ENCODE measurements at regions not wholly inside any gene's neighbourhood (a gene's known extent, or its start where the extent isn't known, plus 50 kb on each side); places are given as distances from the start of the nearest gene placed in this dataset.

DNA sequence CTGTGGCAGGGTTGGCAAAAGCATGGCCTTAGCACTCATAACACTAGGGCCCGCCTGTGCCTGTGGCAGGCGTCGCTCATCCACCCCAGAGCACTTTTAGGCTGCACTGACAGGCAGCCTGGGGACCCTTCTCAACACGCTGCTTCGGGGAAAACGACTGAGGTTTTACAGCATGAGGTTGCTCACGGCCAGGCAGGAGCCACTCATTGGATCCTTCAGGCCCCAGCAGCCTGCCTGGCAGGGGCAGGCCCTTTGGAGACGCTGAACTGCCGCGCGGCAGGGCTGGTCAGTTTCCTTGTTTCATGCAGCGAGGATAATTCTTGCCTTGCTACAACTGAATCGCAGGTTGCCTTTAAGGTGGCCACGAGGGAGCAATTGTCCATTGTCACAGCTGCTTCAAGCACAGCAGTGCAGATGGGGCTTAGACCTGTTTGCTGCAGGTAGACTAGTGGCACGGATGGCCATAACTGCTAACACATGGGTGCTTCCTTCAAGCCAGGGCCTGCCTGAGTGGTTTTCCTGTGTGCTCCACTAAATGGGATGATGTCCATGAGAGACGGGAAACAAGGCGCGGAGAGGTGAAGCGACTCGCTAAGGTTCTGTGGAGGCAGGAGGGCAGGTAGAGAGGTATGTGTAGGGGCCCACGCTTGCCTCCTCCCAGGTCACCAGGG lies 49.9 kb upstream of the HS6ST1 start:
- DNase-seq, result no peak

DNA sequence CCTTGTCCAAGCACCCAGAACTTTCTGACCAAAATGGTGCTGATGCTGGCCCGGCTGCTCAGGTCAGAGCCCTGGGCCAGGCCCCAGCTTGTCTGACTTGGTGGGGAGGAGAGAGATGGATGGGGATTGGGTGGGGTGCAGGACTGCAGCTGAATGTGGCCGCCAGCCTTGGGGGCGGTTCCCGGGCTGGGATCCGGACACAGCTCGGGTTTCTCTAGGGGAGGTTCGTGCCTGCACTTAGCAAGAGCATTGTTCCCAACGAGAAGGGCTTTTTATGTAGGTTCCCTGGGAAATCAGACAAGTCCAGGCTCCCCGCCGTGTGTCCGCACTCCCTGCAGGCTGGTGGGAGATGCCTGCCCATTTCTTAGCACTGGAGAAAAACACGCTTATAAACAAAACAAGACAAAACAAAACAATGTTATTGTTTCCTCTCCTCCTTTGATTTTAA lies 50.5 kb upstream of the HS6ST1 start:
- DNase-seq, result no peak

DNA sequence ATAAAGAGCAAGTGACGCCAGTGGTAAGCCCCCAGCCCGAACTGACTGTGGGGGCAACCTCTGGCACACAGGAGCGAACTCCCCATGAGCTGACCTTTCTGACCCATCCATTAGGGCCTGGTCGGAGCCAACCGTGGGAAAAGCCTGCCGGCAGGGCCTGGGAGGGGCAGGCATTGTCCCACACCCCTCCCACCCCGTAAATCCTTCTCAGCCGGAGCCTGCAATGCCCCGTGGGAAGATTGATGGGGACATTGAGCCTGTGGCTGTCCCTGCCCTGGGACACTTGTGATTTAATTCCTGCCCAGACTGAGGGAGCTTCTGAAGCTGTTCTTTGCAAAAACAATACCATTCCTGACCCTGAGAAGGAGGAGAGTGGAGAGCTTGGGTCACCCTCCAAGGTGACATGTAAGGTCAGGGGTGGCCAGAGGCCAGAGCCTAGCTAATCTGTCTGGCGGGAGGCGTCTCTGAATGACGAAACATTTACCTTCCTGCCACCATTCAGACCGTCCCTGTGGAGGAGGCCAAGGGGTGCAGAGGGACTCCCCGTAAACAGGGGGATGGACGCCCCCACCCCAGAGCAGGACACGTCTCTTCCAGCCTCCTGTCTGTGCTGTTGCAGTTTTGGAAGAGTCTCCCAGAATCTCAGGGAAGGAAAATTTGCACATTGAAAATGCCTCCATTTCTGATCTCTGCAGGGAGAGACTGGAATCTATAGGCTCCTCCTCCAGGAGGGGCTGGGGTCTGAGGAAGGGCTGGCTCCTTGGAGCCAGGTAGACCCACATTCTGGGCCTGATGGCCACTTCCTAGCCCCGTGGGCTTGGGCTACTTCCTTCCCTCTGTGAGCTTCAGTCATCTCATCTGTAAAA lies 51.2 kb upstream of the HS6ST1 start:
- DNase-seq, result no peak

DNA sequence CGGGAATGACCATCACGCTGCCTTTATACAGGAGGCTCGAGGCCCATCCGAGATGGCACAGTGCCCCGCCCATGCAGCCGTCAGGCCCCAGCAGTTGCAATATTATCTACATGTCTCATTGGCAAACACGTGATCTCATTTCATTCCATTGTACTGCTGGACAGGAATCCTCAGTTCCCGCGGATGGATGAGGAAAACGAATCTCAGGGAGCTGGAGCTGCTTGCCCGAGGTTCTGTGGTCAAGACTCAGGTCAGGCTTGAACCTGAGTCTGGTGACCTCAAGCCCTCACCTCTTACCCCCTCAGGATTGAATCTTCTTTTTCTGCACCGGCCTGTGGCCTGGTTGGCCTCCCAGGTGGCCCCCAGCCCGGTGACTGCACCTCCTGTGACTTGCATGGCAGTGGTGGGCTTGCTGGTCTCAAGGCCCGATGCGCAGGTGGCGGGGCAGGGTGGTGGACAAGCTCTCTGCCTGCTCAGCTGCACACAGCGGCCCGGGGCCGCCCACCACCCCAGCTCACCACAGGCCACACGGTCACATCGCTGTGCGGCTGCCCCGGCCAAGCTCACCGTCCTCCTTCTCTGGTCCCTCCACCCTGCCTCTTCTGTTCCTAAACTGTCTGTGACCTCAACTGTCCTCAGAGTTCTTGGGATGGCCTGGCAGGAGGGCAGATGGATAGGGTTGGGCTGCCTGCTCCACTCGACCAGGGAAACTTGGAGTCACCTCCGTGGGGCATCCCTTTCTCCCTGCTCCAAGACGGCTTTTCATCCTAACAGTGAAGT lies 52.0 kb upstream of the HS6ST1 start:
- DNase-seq, result no peak

DNA sequence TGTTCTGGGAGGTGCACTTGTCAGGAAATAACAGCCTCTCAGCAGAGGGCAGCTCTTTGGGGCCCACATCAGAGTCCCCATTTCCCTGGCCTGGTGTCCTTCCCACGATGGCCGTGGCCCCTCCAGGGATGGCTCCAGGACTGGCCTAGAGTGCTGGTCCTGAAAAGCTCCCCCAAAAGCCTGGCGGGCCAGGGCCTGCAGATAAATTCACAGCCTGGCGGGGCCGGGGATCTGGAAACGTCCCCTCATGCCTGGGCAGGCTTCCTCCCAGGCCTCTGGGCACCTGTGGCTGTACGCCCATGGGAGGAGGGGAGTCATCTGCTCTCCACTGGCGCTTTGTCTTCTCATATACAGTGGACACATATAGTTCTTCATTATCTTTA lies 52.6 kb upstream of the HS6ST1 start:
- no peak for DNase-seq

DNA sequence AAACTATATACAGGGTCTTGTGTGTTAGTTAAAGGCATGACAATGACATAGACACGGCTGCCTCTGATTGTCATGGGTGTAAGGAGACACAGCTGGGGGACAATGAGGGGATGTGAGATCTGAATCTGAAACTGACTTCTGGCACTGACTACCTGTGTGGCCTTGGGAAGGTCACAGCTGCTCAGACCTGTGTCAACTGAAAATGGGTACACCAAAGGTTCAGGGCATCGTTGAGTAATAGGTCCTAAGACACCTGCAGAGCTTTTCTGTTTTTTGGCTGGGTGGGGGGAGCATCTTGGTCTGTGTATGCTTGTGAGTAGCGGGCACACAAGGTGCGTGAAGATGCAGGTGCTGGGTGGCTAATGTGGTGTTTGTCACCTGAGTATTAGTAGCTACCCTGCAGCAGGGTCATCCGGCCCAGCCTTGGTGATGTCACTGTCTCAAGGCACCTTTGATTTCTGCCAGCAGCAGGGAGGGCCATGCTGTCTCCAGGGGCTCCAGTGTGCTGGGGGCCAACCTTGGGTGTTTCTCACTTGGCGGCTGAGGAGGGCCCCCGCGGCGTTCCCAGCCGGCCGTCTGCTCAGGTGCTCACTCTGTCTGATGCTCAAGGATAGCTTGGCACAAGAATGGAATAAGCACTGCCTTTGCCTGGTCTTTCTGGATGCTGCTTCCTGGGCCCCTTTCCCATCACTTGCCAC lies 53.1 kb upstream of the HS6ST1 start:
- DNase-seq, result no peak

DNA sequence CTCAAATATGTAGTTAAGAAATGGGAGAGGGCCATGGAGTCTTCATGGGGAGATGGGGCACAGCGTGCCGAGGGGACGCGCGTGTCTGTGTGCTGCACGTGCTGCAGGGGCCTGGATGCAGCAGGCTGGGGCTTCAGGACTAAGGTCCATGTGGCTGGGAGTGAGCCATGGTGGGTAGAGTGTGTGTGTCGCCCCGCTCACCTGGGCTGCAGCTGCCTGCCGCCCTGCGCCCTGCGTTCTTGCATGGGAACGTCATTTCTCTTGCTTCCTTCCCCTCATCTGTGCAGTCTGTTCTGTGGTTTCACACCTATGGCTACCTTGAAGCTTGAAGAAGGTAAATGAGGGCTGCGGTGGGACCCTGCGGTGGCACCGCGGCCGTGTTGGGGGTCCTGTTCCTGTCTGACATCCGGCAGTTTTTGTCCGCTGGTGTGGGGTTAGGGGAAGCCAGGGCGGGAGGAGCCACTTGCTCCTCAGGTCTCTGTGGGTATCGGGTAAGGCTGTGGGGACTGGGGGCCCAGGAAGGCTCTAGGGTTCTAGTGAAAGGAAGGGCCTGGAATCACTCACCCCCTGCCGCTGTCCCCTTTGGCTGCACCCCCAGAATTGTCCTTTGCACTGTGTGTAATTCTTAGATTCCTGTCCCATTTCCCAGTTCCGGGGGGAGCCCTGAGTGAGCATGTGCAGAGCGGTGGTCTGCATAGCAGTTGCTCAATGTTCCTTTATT lies 54.1 kb upstream of the HS6ST1 start:
- no peak for DNase-seq

DNA sequence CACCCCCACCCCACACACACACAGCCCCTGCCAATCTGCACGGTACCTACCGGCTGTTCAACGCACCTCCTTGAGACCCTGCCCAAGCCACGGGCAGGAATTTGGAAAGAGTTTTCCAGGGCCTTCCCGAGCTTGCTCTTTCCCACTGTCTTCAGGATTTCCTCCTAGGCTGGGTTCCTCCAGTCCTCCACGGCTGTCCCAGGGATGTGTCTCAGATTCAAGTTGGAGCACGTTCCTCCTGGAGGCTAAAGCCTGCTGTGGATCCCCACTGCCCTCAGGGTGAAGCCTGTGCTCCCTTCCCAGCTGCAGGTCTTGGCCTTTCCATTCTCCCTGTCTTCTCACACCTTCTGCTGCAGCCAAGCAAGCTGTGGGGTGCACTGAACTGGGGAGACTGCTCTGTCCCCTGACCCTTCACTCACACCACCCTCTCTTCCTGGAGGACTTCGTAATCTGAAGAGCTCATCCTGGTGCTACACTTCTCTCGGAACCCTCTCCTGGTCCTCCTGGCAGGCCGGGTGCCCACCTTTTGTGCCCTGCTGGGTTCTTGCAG lies 54.9 kb upstream of the HS6ST1 start:
- DNase-seq, result no peak

DNA sequence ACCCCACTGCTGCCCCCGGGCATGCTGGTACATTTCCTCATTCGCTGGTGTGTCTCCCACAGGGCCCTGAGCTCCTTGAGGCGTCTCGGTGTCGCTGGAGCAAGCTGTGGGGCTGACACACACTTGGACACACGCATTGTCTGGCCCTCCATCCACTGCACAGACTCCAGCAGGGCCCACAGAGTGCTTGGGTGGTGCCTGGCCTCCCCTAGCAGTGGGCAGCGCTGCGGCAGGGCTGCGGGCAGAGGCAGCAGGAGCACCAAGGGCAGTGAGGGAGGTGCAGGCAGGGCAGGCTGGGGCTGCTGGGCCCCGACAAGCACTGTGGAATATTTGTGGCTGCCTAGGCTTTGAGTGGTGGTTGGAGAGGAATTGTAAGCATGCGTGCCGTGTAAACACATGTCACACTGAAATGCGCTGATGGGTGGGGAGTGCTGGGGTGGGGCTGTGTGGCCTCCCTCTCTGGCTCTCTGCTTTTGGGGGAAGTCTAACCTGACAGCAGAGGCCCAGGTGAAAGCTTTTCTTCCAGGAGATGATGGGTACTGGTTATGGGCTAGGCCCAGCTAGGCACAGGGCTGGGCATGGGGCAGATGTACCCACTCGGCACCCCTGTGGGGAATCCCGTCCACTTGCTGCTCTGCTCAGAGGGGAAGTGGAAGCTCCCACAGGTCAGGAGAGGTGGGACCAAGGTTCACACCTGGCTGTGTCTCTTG lies 55.5 kb upstream of the HS6ST1 start:
- no peak for DNase-seq

DNA sequence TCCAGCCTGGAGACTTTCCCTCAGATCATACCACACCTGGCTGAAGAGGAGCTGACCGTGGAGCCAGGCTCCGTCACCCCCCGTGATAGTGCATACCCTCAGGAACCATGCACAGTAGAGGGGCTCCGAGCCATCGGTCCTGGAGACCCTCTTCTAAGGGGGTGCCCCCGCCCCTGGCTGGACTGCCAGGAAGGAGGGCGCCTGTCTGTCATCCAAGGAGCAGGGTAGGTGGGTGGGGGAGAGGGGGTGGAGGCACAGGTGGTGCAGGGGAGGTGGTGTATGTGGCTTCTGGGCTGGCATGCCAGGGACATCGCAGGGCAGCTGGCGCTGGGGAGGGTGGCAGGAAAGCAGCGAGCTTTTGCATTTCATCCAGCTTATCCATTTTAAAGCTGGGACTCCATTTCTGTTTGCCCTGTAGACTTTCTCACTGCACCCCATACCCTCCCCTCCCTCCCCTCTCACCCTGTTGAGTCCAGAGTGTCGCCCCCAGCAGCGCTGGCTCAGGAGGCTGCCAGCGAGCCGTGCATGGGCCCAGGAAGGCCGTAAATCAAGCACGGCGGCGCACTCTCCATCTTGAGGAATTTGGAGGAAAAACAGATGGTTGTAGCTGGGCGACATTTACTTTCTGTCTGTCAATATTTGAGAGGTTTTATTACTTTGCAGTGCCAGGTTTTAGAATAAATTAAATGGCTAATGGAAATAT lies 56.2 kb upstream of the HS6ST1 start:
- DNase-seq, result no peak

DNA sequence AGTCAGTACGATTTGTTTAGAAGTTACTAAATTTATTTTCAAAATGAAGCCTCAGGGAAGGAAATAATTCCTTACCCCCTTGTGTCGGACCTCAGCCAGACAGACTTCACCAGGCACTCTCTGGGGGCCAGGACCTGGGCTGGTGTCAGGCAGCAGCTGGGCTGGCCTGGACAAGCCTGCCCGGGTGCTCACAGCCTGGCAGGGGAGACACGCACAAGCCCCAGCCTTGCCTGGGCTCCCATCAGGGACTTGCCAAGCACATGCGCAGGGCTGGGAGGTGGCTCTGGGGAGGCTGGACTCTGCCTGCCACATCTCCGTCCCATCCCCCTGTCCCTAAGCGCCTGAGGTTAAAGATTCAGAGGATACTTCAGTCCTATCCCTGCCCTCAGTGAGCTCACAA lies 56.8 kb upstream of the HS6ST1 start:
- DNase-seq, result no peak

DNA sequence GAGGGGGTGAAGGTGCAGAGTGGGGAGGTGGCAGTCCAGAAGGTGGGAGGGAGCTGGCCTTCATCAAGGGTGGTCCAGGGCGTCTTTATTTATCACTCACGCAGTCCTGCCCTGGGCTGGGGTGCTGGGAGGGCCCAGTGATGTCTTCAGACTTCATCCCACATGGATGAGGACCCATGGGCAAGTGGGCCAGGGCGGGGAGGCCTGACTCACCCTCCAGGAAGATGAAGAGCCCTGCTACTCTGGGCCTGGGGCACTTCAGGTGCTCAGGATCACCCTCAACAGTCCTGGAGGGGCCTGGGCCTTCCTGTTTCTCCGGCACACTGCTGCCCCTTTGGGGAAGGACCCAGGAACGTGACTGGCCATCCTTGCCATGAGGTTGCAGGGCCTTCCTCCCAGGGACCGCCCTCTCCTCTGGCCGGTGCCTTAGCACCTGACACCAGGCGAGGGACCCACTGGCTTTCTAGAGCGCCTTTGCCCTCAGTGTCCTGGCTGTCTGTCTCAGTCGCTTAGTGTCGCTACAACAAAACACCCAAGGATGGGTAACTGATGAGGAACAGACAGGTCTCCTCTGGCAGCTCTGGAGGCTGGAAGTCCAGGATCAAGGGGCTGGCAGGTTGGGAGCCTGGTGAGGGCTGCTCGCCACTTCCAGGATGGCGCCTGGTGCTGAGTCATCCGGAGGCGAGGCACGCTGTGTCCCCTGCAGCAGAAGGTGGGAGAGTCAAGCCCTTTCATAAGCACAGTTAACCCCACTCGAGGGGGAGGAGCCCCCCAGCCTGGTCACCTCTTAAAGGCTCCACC lies 57.8 kb upstream of the HS6ST1 start:
- no peak for DNase-seq

DNA sequence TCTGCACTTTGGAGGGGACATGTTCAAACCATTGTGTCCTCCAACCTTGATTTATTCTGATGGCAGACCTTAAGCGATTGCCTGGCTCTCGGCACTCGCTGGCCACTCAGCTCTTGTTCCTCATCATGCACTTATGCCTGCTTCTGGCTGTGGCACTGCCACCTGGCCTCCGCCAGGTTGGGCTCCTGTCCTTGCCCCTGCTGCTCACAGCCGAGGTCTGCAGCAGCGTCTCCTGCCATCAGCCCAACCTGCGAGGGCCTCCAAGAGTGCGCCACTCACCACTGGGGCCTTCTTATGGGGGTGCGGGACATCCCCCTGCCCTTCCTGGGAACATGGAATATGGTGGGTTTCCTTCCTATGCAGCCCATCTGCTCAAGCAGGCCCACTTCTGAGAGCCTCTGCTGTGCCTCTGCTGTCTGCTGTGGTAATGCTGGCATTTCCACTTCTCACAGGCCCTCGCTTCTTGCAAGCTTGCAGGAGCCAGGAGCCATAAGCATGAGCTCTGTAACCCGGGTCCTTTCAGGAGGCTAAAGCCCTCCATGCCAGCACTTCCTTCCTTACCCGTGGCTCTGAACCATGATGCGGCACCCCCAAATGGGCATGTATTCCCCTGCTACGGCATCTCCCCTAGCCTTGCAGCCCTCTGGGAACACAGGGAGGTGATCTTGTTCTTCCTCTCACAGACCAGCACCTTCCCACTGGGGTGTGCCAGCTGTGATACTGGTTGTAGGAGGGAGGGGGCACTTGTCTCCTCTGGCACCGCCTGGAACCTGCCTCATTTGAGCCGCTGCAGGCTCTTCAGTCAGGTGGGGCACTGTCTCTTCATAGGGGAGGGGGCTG lies 58.6 kb upstream of the HS6ST1 start:
- DNase-seq, result no peak

DNA sequence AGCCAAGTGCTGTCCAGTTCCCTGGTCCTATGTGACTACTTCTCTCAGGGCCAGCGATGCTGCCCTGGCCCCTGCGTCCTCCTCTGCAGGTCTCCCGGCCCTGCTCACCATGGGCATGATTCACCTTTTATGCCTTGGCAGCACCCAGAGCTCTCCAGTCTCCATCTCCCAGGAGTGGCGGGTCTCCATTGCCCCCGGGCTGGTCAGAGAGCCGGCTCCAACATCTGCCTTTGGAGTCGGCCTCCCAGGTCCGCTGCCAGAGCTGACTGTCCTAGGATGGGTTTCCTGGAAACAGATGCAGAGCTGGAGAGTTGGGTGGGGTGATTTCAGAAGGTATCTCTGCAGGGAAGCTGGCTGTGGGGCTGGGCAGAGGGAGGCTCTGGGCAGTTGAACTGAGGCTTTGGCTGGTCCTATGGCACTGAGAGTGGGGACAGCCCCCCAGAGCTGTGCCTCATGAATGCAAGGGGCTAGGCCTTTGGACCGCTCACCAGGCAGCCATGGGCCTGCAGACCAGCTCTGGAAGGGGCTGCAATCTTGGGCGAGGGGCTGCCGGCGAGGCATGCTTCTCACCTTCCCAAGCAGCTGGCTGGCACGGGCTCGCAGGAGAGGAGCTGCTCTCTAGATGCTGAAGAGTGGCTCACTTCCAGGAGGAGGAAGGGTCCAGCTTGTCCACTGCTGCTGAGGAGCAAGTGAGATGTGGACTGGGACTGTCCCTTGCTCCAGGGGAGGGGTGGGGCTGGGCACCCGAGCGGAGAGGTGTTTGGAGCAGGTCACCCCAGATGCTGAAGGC lies 59.8 kb upstream of the HS6ST1 start:
- no peak for DNase-seq

DNA sequence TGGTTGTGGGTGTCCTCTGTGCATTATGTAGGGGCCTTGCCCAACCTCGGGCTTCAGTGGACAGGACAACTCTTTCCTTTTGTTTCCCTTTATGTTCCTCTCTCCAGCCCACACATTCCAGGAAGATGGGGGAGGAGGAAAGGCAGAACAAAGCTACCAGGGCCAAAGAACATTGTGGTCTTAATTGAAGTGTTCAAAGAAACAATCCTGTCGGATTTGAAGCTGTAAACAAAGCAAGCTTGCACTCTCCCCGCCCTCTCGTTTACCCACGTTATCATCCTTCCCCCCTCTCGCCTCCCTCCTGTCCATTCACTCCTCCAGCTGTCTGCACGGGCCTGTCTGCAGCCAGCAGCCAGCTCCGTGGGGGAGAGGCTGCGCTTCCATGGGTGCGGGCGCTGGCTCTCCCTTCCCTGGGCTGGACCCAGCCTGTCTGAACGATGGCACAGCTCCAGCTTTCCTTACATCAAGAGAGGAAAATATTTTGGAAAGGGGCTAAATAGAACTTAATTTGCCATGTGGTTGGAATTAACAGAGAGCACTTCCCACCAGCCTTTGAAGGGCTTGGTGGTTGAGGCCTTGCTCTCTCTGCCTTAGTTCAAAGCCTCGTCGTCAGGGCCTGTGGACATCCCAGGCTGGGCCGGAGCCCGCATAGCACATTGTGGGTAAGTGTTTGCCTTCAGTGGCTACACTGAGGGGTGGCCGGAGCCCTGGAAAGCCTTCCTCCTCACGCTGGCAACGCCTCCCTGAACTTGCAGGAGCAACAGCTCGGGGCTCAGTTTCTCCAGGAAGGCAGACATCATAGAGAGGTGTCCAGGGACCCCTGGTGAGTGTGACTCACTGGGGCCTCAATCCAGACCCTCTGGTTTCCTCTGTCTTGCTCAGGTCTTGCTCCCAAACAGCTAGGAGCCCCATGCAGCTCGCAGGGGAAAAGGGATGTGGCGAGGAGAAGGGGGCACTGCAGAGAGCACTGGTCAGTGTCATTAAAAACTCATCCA lies 60.6 kb upstream of the HS6ST1 start:
- DNase-seq, result no peak

DNA sequence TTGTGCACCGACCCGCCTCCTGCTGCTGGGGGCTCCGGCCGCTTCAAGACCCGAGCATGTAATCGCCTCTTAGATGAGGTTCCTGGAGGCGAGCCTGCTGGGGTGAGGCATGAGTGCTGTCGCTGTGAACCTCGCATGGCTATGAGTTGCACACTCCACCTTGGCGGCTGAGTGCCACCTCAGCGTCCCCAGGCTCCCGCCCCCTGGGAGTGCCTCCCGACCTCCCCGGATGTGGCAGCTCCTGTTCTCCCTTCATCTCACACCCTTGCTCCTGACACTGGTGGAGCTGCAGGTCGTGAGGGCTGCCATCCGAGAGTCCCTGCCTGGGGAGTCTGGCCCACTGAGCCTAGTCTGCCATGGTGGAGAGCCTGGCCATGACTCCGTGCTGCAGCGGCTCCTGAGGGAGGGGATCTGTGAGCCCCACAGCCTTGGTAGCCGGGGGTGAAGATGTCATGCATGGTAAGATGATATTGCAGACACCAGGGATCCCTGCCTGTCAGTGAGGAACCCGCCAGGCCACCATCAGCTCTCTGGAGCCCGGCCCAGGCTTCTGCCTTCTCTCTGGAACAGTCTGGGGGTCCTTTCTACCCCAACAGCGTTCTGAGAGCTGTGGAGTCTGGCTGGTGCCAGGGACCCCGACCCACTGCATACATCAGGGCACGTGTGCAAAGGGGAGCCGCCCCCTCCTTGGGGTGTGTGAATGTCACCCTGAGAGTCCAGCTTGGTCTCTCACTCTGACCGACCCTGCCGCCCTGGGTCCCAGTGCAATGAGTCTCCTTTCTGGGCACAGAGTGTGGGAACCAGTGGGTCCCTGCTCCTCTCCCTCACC lies 61.6 kb upstream of the HS6ST1 start:
- no peak for DNase-seq

All from GOT3 (cell line).